ENCODE measurements at regions not wholly inside any gene's neighbourhood (a gene's known extent, or its start where the extent isn't known, plus 50 kb on each side); places are given as distances from the start of the nearest gene placed in this dataset.

DNA sequence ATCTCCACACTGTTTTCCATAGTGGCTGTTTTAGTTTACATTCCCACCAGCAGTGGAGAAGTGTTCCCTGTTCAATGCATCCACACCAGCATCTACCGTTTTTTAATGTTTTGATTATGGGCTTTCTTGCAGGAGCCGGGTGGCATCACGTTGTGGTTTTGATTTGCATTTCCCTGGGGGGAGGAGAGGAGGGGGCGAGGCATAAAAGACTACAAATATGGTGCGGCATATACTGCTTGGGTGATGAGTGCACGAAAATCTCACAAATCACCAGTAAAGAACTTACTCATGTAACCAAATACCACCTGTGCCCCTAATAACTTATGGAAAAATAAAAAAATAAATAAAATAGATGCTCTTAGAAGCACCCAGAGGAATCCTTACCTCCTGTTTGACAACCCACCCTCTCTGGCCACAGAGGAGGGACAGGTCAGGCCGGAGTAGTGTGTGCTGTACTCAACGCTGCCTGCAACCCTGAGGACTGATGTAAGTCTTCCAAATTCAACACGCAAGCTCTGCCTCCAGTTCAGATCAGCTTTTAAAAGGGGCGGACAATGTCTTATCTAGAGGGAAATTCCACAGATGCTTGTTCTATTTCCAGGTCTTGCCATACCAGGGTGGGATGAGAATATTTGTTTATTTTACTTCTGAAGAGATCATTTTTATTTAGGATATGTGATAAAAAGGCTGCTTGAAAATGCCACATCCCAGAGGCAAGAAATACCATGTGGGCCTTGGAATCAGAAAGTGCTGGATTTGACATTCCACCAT lies 329.6 kb upstream of the B3GAT1 start:
- DNase-seq (ENCODE audit: low spot score), result no peak
- no peaks in the 10 kb centered on the region for H3K4me1 ChIP-seq (replicated peaks)
- no peak for TF ChIP-seq POLR2A (IDR thresholded peaks at IDR 0.05)
- TF ChIP-seq, protein P1, sequence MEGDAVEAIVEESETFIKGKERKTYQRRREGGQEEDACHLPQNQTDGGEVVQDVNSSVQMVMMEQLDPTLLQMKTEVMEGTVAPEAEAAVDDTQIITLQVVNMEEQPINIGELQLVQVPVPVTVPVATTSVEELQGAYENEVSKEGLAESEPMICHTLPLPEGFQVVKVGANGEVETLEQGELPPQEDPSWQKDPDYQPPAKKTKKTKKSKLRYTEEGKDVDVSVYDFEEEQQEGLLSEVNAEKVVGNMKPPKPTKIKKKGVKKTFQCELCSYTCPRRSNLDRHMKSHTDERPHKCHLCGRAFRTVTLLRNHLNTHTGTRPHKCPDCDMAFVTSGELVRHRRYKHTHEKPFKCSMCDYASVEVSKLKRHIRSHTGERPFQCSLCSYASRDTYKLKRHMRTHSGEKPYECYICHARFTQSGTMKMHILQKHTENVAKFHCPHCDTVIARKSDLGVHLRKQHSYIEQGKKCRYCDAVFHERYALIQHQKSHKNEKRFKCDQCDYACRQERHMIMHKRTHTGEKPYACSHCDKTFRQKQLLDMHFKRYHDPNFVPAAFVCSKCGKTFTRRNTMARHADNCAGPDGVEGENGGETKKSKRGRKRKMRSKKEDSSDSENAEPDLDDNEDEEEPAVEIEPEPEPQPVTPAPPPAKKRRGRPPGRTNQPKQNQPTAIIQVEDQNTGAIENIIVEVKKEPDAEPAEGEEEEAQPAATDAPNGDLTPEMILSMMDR (IDR thresholded peaks at IDR 0.05), result no peak
- no peak for TF ChIP-seq POLR2AphosphoS5 (IDR thresholded peaks at IDR 0.05)
- H3K27me3 ChIP-seq (replicated peaks; ENCODE audit: insufficient read depth), result peaks cover 4% of the 10 kb centered on the region
- H3K4me3 ChIP-seq, result no peak overlapping the region
- no peaks in the 10 kb centered on the region for H3K36me3 ChIP-seq
- 47% methylated on average over 10 of the region's 10 CpGs for WGBS
- intact Hi-C loops (cut with DNase I), result no loop called here
- no peak overlapping the region for H3K27ac ChIP-seq
- H3K9me3 ChIP-seq, result no peaks in the 10 kb centered on the region

DNA sequence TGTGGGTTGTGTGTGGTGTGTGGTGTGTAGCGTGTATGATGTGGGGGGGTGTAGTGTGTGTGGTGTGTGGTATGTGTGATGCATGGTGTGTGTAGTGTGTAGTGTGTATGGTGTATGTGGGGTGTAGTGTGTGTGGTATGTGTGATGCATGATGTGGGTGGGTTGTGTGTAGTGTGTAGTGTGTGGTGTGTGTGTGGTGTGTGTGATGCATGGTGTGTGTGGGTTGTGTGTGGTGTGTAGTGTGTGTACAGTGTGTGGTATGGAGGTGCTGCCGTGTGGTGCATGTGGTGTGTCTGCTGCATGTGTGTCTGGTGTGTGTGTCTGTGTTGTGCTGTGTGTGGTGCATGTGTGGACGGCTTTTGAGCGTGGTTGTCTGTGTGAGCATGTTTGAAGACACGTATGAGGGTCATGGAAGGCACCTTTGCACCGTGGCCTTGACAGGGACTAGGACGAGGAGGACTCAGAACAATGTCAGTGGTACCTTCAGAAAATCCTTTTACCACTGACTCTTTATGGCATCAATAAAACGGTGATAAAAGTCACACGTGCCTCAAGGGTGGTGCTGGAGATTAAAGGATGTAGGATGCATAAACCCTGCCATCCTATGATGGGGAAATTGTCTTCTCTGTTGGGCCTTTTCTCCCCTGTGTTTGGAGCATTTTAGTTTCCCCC lies 328.7 kb upstream of the B3GAT1 start:
- H3K36me3 ChIP-seq, result no peaks in the 10 kb centered on the region
- H3K27me3 ChIP-seq (replicated peaks; ENCODE audit: insufficient read depth), result peaks cover 4% of the 10 kb centered on the region
- no peak overlapping the region for H3K4me3 ChIP-seq
- DNase-seq (ENCODE audit: low spot score), result no peak
- H3K4me1 ChIP-seq (replicated peaks), result no peaks in the 10 kb centered on the region
- no peaks in the 10 kb centered on the region for H3K9me3 ChIP-seq
- WGBS, result 66% methylated on average over 9 of the region's 9 CpGs
- intact Hi-C loops (cut with DNase I), result no loop called here
- no peak overlapping the region for H3K27ac ChIP-seq
- no peak for TF ChIP-seq POLR2AphosphoS5 (IDR thresholded peaks at IDR 0.05)
- TF ChIP-seq, protein P1 (IDR thresholded peaks at IDR 0.05), result no peak
- TF ChIP-seq POLR2A (IDR thresholded peaks at IDR 0.05), result no peak

DNA sequence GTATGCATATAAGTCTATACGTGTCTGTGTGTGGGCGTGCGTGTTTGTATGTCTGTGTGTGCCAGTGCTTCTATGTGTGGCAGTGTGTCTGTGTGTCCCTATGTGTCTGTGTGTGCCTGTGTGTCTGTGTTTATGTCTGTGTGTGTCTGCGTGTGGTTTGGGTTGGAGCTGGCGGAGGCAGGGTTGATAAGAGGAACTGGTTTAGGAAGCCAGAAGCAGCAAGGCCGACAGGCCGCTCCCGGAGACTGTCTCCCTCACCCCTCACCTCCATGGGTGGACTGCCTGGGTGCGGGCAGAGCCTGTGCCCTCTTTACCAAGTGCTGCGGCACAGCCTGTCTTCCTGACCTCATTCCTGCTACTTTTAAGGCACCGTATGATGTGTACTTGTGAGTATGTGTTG lies 327.1 kb upstream of the B3GAT1 start:
- Histone ChIP-seq H3K27me3 (replicated peaks; ENCODE audit: insufficient read depth) (peaks cover 4% of the 10 kb centered on the region), H3K4me3 (no peak overlapping the region), H3K27ac (no peak overlapping the region), H3K4me1 (replicated peaks) (no peaks in the 10 kb centered on the region), H3K9me3 (no peaks in the 10 kb centered on the region), H3K36me3 (no peaks in the 10 kb centered on the region)
- TF ChIP-seq, protein P1 (IDR thresholded peaks at IDR 0.05), result no peak
- TF ChIP-seq POLR2A (IDR thresholded peaks at IDR 0.05), result no peak
- no peak for TF ChIP-seq POLR2AphosphoS5 (IDR thresholded peaks at IDR 0.05)
- 85% methylated on average over 11 of the region's 11 CpGs for WGBS
- intact Hi-C loops (cut with DNase I), result no loop called here
- DNase-seq (ENCODE audit: low spot score), result no peak

DNA sequence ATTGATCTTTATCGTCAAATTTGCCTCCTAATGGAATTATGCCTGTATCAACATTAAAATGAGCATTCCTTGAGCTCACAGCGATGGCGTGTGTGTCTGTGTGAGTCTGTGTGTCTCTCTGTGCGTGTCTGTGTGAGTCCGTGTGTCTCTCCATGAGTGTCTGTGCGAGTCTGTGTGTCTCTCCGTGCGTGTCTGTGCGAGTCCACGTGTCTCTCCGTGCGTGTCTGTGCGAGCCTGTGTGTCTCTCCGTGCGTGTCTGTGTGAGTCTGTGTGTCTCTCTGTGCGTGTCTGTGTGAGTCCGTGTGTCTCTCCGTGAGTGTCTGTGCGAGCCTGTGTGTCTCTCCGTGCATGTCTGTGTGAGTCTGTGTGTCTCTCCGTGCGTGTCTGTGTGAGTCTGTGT lies 326.5 kb upstream of the B3GAT1 start:
- H3K36me3 ChIP-seq, result no peaks in the 10 kb centered on the region
- no peak overlapping the region for H3K4me3 ChIP-seq
- no peak overlapping the region for H3K27ac ChIP-seq
- 90% methylated on average over 22 of the region's 22 CpGs for WGBS
- TF ChIP-seq POLR2A (IDR thresholded peaks at IDR 0.05), result no peak
- no peak for TF ChIP-seq POLR2AphosphoS5 (IDR thresholded peaks at IDR 0.05)
- H3K4me1 ChIP-seq (replicated peaks), result no peaks in the 10 kb centered on the region
- intact Hi-C loops (cut with DNase I), result no loop called here
- peaks cover 4% of the 10 kb centered on the region for H3K27me3 ChIP-seq (replicated peaks; ENCODE audit: insufficient read depth)
- DNase-seq (ENCODE audit: low spot score), result no peak
- H3K9me3 ChIP-seq, result no peaks in the 10 kb centered on the region

DNA sequence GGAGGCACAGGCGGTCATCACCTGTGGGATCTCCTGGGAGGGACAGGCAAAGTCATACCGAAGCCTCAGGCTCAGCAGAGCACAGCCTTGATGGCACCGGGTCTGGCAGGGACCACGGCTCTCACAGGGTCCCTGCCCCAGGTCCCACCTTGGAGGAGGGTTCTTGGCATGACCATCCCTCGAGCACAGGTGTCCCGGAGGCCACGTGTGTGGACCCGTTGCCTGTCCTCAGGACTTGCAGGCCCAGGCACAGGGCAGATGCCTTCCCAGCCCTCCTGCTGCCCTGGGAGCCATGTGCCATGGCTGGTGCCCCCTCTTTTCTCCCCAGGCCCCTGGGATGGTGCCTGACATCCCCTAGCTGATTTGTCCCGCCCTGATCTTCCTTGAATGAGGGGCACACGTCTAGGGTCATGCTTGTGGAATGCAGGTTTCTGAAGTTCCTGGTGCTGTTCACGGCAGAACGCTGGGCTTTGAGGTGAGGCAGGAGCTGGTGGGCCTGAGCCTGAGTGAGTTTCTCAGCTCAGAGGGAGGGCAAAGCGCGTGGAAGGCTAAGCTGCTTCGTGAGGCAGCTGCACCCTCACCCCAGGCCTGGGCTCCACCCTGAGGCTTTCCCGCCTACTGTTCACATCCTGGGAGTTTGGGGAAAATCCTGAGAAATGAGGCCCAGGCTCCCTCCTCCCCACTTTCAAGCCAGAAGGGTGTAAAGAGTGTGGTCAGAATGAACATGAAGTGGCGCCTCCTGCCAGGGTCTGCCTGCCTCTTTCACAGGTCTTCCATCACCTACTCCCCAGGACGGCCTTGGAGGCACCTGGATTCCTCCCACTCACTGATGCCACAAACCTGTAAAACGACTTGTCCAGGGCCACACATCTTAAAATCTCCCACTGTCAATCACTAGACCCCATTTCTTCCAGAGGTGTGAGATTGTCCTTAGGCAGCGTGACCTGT lies 325.8 kb upstream of the B3GAT1 start:
- intact Hi-C loops (cut with DNase I), result no loop called here
- no peaks in the 10 kb centered on the region for H3K36me3 ChIP-seq
- H3K27ac ChIP-seq, result no peak overlapping the region
- no peak for DNase-seq (ENCODE audit: low spot score)
- no peak overlapping the region for H3K4me3 ChIP-seq
- no peaks in the 10 kb centered on the region for H3K4me1 ChIP-seq (replicated peaks)
- TF ChIP-seq POLR2AphosphoS5 (IDR thresholded peaks at IDR 0.05) (no peak), POLR2A (IDR thresholded peaks at IDR 0.05) (no peak)
- TF ChIP-seq, protein P1 (IDR thresholded peaks at IDR 0.05), result no peak
- H3K27me3 ChIP-seq (replicated peaks; ENCODE audit: insufficient read depth), result peaks cover 4% of the 10 kb centered on the region
- no peaks in the 10 kb centered on the region for H3K9me3 ChIP-seq
- 79% methylated on average over 18 of the region's 20 CpGs for WGBS

Measured in prostate gland (tissue), 2 donors.